ENCODE measurements at regions not wholly inside any gene's neighbourhood (a gene's known extent, or its start where the extent isn't known, plus 50 kb on each side); places are given as distances from the start of the nearest gene placed in this dataset.

GRCh38 chr2:147398996-147399395 is 445.8 kb upstream of the ACVR2A start:
- no peak for DNase-seq

GRCh38 chr2:147398301-147398700 is 446.5 kb upstream of the ACVR2A start:
- no peak for DNase-seq

DNA sequence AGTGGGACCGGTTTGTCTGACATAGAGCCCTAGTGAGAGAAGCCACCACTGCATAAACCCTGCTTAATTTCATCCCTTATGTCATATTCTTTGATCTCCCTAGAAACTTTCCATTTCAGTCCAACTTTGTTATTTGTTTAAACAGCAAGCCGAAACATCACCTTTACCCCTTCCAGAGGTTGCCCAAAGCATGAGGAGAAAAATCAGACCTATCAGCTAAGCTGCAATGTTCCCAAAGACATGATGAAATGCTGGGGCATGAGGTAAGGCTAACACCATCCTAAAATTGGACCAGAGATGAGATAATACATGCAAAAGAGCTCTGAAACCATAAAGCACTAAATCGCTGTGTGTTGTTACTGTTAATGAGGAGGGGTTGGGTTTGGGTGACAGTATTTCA is 447.9 kb upstream of the ACVR2A start:
- no peak for DNase-seq

DNA sequence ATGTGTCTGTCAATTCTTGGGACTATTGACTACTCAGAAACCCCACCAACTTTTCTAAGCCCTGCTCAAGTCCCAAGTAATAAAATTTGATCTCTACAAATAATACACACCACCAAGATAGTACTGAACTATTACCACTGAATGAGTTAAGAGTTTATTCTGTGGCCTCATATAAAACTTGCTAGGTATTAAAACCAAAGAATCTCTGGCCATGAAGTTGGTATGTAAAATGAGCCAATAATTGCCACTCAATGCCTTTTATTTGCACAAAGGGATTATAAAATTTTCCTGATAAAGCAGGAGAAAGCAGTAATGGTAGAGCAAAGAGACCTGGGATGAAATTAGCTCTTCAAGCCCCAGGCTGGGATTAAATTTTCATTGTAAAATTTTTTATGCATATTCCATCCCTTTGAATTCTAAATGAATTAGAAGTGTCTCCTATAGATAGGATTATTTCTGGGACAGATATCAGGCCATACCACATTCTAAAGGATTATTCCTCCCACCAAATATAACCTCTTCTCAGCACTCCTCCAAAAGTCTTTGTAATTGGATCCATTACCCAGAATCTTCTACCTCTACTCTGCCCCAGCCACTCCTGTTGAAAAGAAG is 450.5 kb upstream of the ACVR2A start:
- DNase-seq, result no peak

GRCh38 chr2:147392180-147392579 is 452.6 kb upstream of the ACVR2A start:
- no peak for DNase-seq

- DNase-seq, result no peak
Observed at GRCh38 chr2:147390475-147390874, 454.4 kb upstream of the ACVR2A start.

GRCh38 chr2:147389218-147389617 is 455.6 kb upstream of the ACVR2A start:
- DNase-seq, result no peak

- no peak for DNase-seq
Observed at GRCh38 chr2:147388217-147388616, 456.6 kb upstream of the ACVR2A start.

DNA sequence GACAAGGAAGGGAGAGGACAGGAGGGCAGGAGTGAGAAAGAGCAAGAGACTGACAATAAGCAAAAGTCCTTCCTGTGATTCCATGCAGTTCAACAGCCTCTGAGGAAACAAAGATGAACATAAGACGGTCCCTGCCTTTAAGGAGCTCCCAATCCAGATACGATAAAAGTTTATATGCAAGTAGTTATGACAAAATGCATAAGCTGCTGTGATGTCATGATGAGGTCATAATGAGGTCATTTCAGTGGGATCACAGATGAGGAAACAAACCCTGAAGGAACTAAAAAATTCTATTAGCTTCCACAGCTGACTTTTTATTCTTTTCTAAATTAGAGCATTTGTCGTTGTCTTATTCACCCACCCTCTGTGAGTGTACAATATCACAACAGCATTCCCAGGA is 458.5 kb upstream of the ACVR2A start:
- no peak for DNase-seq

DNA sequence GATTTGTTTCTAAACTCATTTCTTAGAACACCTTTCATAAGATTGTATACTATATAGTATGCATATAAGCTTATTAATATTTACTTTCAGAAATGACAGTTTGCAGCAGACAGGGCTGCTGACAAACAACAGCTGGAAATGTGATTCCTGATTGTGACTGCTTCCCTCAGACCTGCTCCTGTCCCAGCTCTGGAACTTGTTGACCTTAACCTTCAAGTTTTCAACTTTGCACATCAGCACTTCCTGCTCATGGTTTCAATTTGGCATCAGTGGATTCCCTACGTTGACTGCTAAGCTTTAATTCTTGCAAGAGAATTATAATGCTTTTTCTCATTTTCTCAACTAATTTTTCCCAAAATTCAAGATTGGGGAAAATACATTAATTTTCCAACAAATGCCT is 459.2 kb upstream of the ACVR2A start:
- no peak for DNase-seq

DNA sequence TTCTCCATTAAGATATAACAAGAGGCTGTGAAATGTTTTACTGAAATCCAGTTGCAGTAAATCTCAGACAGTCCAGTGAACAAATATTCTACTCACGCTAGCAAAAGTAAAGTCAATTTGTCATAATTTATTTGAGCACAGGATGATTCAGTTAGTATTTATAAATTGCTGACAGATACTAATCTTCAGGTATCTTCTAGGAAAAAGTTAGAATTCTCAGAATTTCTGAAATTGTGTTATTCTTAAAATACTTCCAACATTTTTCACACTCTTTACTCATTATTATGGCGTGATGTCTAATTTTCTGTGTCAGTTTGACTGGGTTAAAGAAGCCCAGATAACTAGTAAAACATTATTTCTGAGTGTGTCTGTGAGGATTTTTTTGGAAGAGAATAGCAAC is 460.2 kb upstream of the ACVR2A start:
- no peak for DNase-seq

- DNase-seq, result no peak
Observed at GRCh38 chr2:147382322-147382948, 462.4 kb upstream of the ACVR2A start.

DNA sequence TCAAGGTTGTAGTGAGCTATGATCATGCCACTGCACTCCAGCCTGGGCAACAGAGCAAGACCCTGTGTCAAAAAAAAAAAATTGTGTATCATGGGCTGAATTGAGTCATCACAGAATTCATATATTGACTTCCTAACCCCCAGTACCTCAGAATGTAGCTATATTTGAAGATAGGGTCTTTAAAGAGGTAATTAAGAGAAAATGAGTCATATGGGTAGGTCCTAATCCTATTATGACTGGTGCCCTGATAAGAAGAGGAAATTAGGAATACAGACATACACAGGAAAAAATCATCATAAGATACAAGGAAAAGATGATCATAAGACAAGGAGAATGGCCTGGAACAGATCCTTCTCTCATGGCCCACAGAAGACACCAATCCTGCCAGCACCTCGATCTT is 466.4 kb upstream of the ACVR2A start:
- no peak for DNase-seq

GRCh38 chr2:147375073-147375472 is 469.8 kb upstream of the ACVR2A start:
- no peak for DNase-seq

- no peak for DNase-seq
Observed at GRCh38 chr2:147374423-147374811, 470.4 kb upstream of the ACVR2A start.

DNA sequence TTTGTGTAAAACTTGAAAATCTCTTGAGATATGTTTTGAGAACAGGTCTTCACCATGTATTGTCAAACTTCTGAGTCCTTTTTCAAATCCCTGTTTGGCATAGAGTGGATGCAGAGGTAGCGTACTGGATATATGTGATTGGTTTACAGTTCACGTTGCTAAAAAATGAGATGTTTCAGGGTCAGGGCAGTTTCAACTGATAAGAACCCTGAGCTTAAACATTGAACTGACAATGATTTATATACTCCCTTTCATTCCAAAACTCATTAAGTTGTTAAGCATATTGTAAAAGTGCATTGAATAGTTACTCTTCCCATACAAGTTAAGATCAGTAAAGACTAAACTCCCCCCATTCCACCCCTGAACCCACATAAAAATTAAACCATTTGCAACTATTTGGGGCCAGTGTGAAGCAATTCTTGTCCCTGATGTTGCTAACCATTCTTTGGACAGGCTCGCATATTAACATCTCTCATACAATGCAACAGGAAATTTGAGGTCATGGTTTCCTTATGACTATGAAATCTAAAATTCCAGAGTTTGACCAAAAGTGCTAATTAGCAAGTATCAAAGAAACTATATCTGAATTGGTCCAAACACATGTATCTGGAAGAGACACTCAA is 470.9 kb upstream of the ACVR2A start:
- DNase-seq, result no peak

GRCh38 chr2:147368306-147368705 is 476.5 kb upstream of the ACVR2A start:
- DNase-seq, result no peak

- DNase-seq, result no peak
Observed at GRCh38 chr2:147366279-147366678, 478.6 kb upstream of the ACVR2A start.

DNA sequence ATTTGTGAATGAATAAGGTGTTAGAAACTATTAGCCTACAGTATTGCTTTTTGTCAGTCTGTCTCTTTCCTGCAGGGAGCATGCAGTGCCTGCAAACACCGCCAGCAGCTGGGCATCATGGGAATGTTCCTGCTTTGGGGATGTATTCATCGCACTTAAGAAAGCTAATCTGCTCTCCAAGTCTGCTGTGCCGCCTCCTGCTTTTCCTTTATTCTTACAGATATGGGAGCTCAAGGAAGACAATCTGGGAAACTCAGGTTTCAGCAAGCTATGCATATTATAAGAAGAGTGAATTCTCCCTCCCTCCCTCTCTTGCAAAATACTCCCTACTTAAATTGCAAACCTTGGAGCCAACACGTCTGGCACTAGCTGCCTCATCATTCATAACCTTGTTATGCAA is 479.2 kb upstream of the ACVR2A start:
- no peak for DNase-seq

GRCh38 chr2:147364597-147364996 is 480.2 kb upstream of the ACVR2A start:
- DNase-seq, result no peak

GRCh38 chr2:147363181-147363580 is 481.6 kb upstream of the ACVR2A start:
- no peak for DNase-seq

DNA sequence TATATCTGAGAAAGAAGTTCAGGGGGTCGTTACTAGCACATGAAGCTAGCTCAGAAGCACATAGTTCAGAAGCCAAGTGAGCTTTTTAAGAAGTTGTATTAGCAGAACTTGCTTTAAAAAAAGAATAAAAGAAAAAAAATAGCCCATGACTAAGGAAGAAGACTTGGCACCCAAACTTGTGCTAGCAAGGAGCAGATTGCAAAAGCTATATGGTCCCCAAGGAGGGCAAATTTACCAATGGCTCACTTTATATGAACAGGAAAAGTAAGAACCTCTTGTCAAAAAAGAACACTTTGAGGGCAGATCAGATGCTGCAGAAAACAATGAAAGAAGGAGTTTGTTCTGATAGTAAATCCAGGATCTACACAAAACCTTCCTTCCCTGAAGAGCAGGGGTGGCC is 486.5 kb upstream of the ACVR2A start:
- DNase-seq, result no peak

DNA sequence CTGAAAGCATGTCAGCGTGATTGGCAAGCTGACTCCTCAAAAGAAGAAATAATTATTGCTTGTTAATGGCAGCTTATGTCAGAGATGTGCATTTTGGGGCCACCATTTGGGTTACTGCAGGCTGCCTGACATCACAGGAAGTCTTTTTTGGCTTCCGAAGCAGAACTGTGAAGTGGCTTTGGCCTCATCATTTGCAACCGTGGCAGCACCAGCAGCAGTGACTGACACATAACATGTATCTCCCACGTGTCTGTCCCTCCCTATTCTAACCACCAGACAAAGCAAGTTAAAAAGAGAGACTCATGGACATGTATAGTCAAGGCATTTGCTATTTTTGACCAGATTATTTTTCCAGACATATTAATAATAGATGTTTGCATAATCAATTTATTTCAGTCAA is 488.7 kb upstream of the ACVR2A start:
- DNase-seq, result no peak

DNA sequence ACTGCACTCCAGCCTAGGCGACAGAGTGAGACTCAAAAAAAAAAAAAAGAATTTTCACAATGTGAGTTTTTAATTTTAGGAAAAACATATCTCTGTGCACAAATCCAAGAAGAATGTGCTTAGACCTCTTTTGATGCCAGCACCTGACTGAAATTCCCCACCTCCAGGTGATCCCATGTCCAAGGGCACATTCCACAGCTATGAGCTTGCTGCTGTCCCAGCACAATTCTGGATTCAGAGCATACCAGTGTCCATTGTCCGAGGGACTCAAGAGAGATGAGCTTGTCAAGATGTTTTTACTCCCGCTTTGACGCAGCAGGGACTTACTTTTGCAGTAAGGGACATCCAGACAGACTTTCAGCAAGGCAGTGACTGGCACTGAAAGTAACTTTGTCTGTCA is 489.1 kb upstream of the ACVR2A start:
- DNase-seq, result no peak

DNA sequence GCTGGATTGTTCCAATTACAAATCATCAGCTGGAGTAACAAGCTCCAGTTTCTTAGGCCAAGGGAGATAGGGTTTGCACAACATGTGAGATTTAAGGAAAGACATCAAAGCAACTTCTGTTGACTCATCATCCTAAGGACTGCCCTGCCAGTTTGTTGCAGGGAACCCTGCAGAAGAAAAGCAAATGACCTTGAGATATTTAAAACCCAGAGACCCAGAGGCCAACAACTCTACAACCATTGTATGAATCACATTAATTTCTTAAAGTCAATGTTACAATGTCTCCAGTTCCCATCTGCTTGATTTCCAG is 491.8 kb upstream of the ACVR2A start:
- no peak for DNase-seq
